Keratinocyte (primary cell): ENCODE measurements at regions not wholly inside any gene's neighbourhood (a gene's known extent, or its start where the extent isn't known, plus 50 kb on each side); places are given as distances from the start of the nearest gene placed in this dataset.
"Not testable (repeated sequence)": the region's sequence is repeated elsewhere in the genome, so short reads cannot be mapped to it uniquely, and the experiment has no call there.

Experiments used
- DNase-seq: peaks from one replicate; pipeline ENCODE4 v3.0.0-alpha.2; 2011; ENCODE audit warnings: low read depth, missing footprints, low spot score
- FAIRE-seq: peaks from 2 replicates; lab custom pipeline; 2011; peaks lifted over from hg19 to GRCh38; lab: Jason Lieb, UNC
- H2AFZ ChIP-seq: 2 replicates; pipeline ENCODE4 v1.6.0; 2012; ENCODE audit warnings: low read length, control low read depth, inconsistent platforms; ENCODE audit not compliant: control insufficient read depth
- H3K27ac ChIP-seq: 2 replicates; pipeline ENCODE4 v1.5.1; 2011; ENCODE audit warnings: low read length; ENCODE audit not compliant: control insufficient read depth, insufficient read depth
- H3K27me3 ChIP-seq: 3 replicates; pipeline ENCODE4 v1.6.0; 2011; ENCODE audit warnings: low read length; ENCODE audit not compliant: control insufficient read depth, insufficient read depth; ENCODE audit errors: extremely low read depth
- H3K36me3 ChIP-seq, 2 experiments: 2 replicates in 1 of 2; 3 replicates in 1 of 2; pipeline ENCODE4 v1.5.1; 2011; ENCODE audit warnings: low read length in 2 of 2, mild to moderate bottlenecking in 1 of 2; ENCODE audit not compliant: control insufficient read depth in 2 of 2, insufficient read depth in 2 of 2; ENCODE audit errors: extremely low read depth in 1 of 2
- H3K4me1 ChIP-seq: 3 replicates; pipeline ENCODE4 v1.5.1; 2011; ENCODE audit warnings: low read length; ENCODE audit not compliant: control insufficient read depth, insufficient read depth; ENCODE audit errors: extremely low read depth
- H3K4me2 ChIP-seq: 3 replicates; pipeline ENCODE4 v1.6.0; 2011; ENCODE audit warnings: low read depth, low read length; ENCODE audit not compliant: control insufficient read depth, insufficient read depth; ENCODE audit errors: extremely low read depth
- H3K4me3 ChIP-seq, 3 experiments: fragments of 200-600 bp in 1 of 3; sonication (generic) in 1 of 3; 2 replicates in 2 of 3; 3 replicates in 1 of 3; pipeline ENCODE4 v1.5.1; 2011 to 2016; ENCODE audit warnings: low read length in 3 of 3, mild to moderate bottlenecking in 3 of 3, control low read depth in 2 of 3, inconsistent platforms in 1 of 3, low read depth in 1 of 3, mixed read lengths in 1 of 3, mixed run types in 1 of 3, moderate library complexity in 1 of 3; ENCODE audit not compliant: control insufficient read depth in 2 of 3, insufficient read depth in 2 of 3; ENCODE audit errors: extremely low read depth in 1 of 3
- H3K79me2 ChIP-seq: 2 replicates; pipeline ENCODE4 v1.6.0; 2012; ENCODE audit warnings: low read length; ENCODE audit not compliant: control insufficient read depth, insufficient read depth
- H3K9ac ChIP-seq: 3 replicates; pipeline ENCODE4 v1.6.0; 2011; ENCODE audit warnings: low read length; ENCODE audit not compliant: control insufficient read depth, insufficient read depth; ENCODE audit errors: extremely low read depth
- H3K9me1 ChIP-seq: 3 replicates; pipeline ENCODE4 v1.6.0; 2011; ENCODE audit warnings: low read length; ENCODE audit not compliant: control insufficient read depth, insufficient read depth; ENCODE audit errors: extremely low read depth
- H3K9me3 ChIP-seq: 2 replicates; pipeline ENCODE4 v1.5.1; 2012; ENCODE audit warnings: low read depth, low read length; ENCODE audit not compliant: control insufficient read depth
- H4K20me1 ChIP-seq: 3 replicates; pipeline ENCODE4 v1.6.0; 2011; ENCODE audit warnings: low read length; ENCODE audit not compliant: control insufficient read depth, insufficient read depth; ENCODE audit errors: extremely low read depth
- CTCF ChIP-seq, 3 experiments: IDR thresholded peaks in 1 of 3; conservative IDR thresholded peaks in 1 of 3; optimal IDR thresholded peaks in 1 of 3; 2 replicates in 2 of 3; 3 replicates in 1 of 3; pipeline versions ENCODE3 to v1.5.1; 2011; ENCODE audit warnings: low read length in 3 of 3, mild to moderate bottlenecking in 3 of 3, moderate library complexity in 2 of 3, control low read depth in 1 of 3, inconsistent platforms in 1 of 3; ENCODE audit not compliant: insufficient read depth in 2 of 3; ENCODE audit errors: extremely low read depth in 1 of 3
- EZH2 ChIP-seq: IDR thresholded peaks from one replicate; pipeline ENCODE4 v1.6.1; 2012; ENCODE audit warnings: inconsistent platforms, mild to moderate bottlenecking, low read length, moderate library complexity
- dilution Hi-C: fragments of 300-500 bp; cut with MboI; formaldehyde crosslinking; loops from one replicate; pipeline ENCODE4 v1.7.0; 2020; ENCODE audit warnings: low sequenced_read_pairs; ENCODE audit not compliant: extremely low pct_ligation_motif_present

DNA sequence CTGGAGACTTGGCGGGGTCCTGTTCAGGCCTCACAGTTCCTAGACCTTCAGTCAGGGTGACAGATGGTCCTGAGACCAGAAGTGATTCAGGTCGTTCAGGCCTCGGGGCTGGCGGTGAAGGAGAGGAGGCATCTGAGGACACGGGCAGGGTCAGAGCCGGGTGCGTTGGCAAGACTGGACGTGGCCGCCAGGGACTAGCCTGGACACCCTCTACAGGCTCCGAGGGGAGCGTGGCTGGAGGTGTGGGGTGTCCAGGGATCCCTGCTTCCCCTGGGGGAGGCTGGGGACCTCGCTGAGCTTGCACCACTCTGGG, 64.0 kb upstream of the TARDBP start:
- Histone ChIP-seq H2AFZ (no peak overlapping the region), H3K9me3 (peaks cover 2% of the 10 kb centered on the region), H3K9ac (no peak overlapping the region), H3K27me3 (peaks cover 22% of the 10 kb centered on the region), H3K4me3 (no peak overlapping the region), H3K27ac (no peak overlapping the region), H3K4me1 (peaks cover 8% of the 10 kb centered on the region), H3K79me2 (no peaks in the 10 kb centered on the region), H3K4me2 (no peak overlapping the region), H3K9me1 (no peaks in the 10 kb centered on the region), H4K20me1 (no peaks in the 10 kb centered on the region), H3K36me3 (no peaks in the 10 kb centered on the region)
- dilution Hi-C loops = no loop called here
- DNase-seq (no peak), FAIRE-seq (no peak)
- no peak for TF ChIP-seq EZH2
- no peak for TF ChIP-seq CTCF (optimal IDR thresholded peaks at IDR 0.05 in 1 of 3, IDR thresholded peaks at IDR 0.05 in 1 of 3, conservative IDR thresholded peaks at IDR 0.05 in 1 of 3; ENCODE audit: extremely low read depth in 1 of 3, insufficient read depth in 2 of 3, low read length in 3 of 3)

DNA sequence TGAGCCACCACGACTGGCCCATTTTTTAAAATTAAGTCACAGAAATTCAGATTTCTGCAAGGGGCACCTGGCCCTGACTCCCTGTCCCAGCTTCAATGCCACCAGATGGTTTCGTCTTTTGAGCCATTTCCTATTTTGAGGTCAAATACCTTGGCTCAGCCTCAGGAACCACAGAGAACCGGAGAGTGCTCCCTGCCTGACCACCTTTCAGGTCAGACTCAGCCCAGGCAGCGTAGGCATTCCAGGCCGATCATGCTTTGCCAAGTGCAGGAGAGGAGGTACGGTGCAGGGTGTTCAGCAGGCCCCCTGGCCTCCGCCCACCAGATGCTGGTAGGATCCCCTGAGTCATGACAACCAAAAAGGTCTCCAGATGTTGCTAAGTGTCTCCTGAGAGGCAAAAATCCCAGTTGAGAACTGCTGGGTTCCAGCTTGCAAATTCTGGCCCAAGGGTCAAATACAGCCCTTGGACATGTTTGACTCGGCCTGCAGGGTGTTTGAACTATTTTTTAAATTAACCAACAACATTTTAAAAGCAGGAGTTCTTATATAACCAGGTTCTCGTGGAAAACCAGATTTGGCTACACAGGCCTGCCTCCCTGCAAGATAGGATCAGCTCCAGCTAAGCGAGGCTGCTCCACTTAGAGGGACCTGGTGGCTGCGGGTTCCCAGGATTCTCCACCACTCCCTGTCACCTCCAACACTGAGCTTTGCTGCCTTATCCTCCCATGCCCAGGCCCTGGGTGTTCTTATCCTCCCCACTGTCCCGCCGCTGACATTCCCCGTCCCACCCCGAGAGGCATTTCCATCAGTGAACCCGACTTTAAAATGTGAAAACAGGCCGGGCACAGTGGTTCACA, 61.9 kb upstream of the TARDBP start:
- no peaks in the 10 kb centered on the region for H3K9me1 ChIP-seq
- H2AFZ ChIP-seq = no peak overlapping the region
- H3K4me1 ChIP-seq = no peaks in the 10 kb centered on the region
- FAIRE-seq (no peak), DNase-seq (no peak)
- peaks cover 5% of the 10 kb centered on the region for H3K9me3 ChIP-seq
- H3K36me3 ChIP-seq = no peaks in the 10 kb centered on the region
- H3K4me2 ChIP-seq = no peak overlapping the region
- H3K27ac ChIP-seq = no peak overlapping the region
- H3K9ac ChIP-seq = no peak overlapping the region
- no peaks in the 10 kb centered on the region for H3K79me2 ChIP-seq
- no peak for TF ChIP-seq EZH2
- no peak for TF ChIP-seq CTCF (optimal IDR thresholded peaks at IDR 0.05 in 1 of 3, IDR thresholded peaks at IDR 0.05 in 1 of 3, conservative IDR thresholded peaks at IDR 0.05 in 1 of 3; ENCODE audit: extremely low read depth in 1 of 3, insufficient read depth in 2 of 3, low read length in 3 of 3)
- H4K20me1 ChIP-seq = no peaks in the 10 kb centered on the region
- H3K4me3 ChIP-seq = no peak overlapping the region
- dilution Hi-C loops = no loop called here
- H3K27me3 ChIP-seq = peaks cover 10% of the 10 kb centered on the region

- DNase-seq, H3K36me3 ChIP-seq, dilution Hi-C loops, FAIRE-seq, H3K79me2 ChIP-seq, H4K20me1 ChIP-seq, H3K9me1 ChIP-seq, H3K9ac ChIP-seq, H2AFZ ChIP-seq, H3K27ac ChIP-seq, H3K4me1 ChIP-seq, H3K9me3 ChIP-seq, H3K27me3 ChIP-seq, H3K4me2 ChIP-seq, H3K4me3 ChIP-seq: not testable (repeated sequence)
Measured at GRCh38 chr1:10951298-10951697, 61.2 kb upstream of the TARDBP start.
